ENCODE measurements at regions not wholly inside any gene's neighbourhood (a gene's known extent, or its start where the extent isn't known, plus 50 kb on each side); places are given as distances from the start of the nearest gene placed in this dataset.

DNA sequence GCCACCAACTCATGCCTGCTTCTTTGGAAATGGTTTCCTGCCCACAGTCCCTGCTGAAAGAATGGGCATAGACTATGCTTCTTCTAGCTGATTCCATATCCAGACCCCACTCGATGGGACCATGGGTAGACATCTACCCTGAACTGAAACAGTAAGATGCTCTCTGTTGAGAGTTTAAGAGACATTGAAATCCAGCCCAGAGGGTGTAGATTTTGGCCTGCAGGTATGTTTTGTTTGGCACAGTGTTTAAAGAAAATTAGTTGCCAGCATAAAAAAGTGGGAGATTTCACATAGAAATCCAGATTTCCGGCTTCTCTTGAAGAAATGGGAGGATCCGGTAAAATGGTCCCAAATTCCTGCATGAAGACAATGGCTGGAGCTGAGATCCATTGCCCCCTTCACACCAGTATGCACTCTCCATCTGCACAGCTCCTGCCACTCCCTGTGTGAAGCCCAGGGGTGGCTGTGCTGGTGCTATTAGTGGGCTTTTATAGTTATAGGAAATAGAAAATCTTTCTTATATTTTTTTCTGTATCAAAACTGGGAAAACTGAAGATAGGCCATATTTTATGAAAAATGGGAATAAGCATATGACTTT lies 218.1 kb downstream of the PTEN start:
- TF ChIP-seq, protein P1, sequence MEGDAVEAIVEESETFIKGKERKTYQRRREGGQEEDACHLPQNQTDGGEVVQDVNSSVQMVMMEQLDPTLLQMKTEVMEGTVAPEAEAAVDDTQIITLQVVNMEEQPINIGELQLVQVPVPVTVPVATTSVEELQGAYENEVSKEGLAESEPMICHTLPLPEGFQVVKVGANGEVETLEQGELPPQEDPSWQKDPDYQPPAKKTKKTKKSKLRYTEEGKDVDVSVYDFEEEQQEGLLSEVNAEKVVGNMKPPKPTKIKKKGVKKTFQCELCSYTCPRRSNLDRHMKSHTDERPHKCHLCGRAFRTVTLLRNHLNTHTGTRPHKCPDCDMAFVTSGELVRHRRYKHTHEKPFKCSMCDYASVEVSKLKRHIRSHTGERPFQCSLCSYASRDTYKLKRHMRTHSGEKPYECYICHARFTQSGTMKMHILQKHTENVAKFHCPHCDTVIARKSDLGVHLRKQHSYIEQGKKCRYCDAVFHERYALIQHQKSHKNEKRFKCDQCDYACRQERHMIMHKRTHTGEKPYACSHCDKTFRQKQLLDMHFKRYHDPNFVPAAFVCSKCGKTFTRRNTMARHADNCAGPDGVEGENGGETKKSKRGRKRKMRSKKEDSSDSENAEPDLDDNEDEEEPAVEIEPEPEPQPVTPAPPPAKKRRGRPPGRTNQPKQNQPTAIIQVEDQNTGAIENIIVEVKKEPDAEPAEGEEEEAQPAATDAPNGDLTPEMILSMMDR (optimal IDR thresholded peaks at IDR 0.05 in 1 of 3, IDR thresholded peaks at IDR 0.05 in 1 of 3, conservative IDR thresholded peaks at IDR 0.05 in 1 of 3; ENCODE audit: extremely low read depth in 1 of 3, insufficient read depth in 2 of 3, low read length in 3 of 3): no peak
- no peak for TF ChIP-seq EZH2 (IDR thresholded peaks at IDR 0.05; ENCODE audit: low read length)
